IMR-90 (cell line): ENCODE measurements at regions not wholly inside any gene's neighbourhood (a gene's known extent, or its start where the extent isn't known, plus 50 kb on each side); places are given as distances from the start of the nearest gene placed in this dataset.

ENCODE experiments used
- CEBPB ChIP-seq: IDR thresholded peaks from 2 replicates; pipeline ENCODE4 v1.6.1; 2012; ENCODE audit warnings: low read depth, low read length, improper control_type of control experiment
- CHD1 ChIP-seq: IDR thresholded peaks from 2 replicates; pipeline ENCODE4 v1.6.1; 2012; ENCODE audit warnings: low read depth, low read length, improper control_type of control experiment
- CTCF ChIP-seq: conservative IDR thresholded peaks from 2 replicates; pipeline ENCODE4 v1.5.1; 2012; ENCODE audit warnings: mild to moderate bottlenecking, low read depth, low read length, improper control_type of control experiment
- NFE2L2 ChIP-seq: fragments of 150-350 bp; IDR thresholded peaks from 2 replicates; pipeline ENCODE4 v1.6.1; 2016; ENCODE audit warnings: low read depth, mild to moderate bottlenecking, low read length
- POLR2A ChIP-seq: IDR thresholded peaks from 2 replicates; pipeline ENCODE4 v1.6.1; 2012; ENCODE audit warnings: mild to moderate bottlenecking, low read depth, low read length
- SMC3 ChIP-seq: fragments of 150-350 bp; IDR thresholded peaks from 2 replicates; pipeline ENCODE4 v1.6.1; 2016; ENCODE audit warnings: low read depth, mild to moderate bottlenecking, antibody characterized with exemption, low read length, moderate library complexity

- TF ChIP-seq CTCF, result no peak
- TF ChIP-seq CEBPB, result no peak
- no peak for TF ChIP-seq POLR2A
- TF ChIP-seq SMC3, result no peak
- no peak for TF ChIP-seq NFE2L2
- TF ChIP-seq CHD1, result no peak
Observed at GRCh38 chr1:78721136-78721535, 71.5 kb downstream of the IFI44 start.
